Sigmoid colon (tissue), 6 donors: ENCODE measurements at regions not wholly inside any gene's neighbourhood (a gene's known extent, or its start where the extent isn't known, plus 50 kb on each side); places are given as distances from the start of the nearest gene placed in this dataset.

ENCODE experiments used
- DNase-seq: peaks from one replicate; pipeline ENCODE4 v3.0.0-alpha.2; 2019
- H3K27ac ChIP-seq, 4 donors: fragments of 200-600 bp; sonication (generic); one replicate each; pipeline ENCODE4 v1.5.1; 2016 to 2019; ENCODE audit warnings: mild to moderate bottlenecking in 1 of 4
- H3K27me3 ChIP-seq, 3 donors: fragments of 200-600 bp; sonication (generic); one replicate each; pipeline ENCODE4 v1.5.1; 2019; ENCODE audit warnings: mild to moderate bottlenecking in 1 of 3
- H3K36me3 ChIP-seq, 4 donors: fragments of 200-600 bp; sonication (generic); one replicate each; pipeline ENCODE4 v1.5.1; 2016 to 2019
- H3K4me1 ChIP-seq, 4 donors: fragments of 200-600 bp; sonication (generic); one replicate each; pipeline ENCODE4 v1.5.1; 2017 to 2019
- H3K4me3 ChIP-seq, 4 donors: fragments of 200-600 bp; sonication (generic); one replicate each; pipeline ENCODE4 v1.5.1; 2017 to 2019; ENCODE audit warnings: mild to moderate bottlenecking in 2 of 4, moderate library complexity in 1 of 4
- H3K9me3 ChIP-seq, 4 donors: fragments of 200-600 bp in 3 of 4; sonication (generic) in 3 of 4; one replicate each; pipeline versions ENCODE4 v1.5.1 to v1.6.1; 2013 to 2019
- EP300 ChIP-seq, 4 donors: sonication (generic); formaldehyde crosslinking; IDR thresholded peaks; one replicate each; pipeline ENCODE4 v1.6.1; 2017; ENCODE audit warnings: antibody characterized with exemption in 4 of 4
- POLR2A ChIP-seq, 2 donors: fragments of 450-650 bp; IDR thresholded peaks; one replicate each; pipeline ENCODE4 v1.6.1; 2016; ENCODE audit warnings: antibody characterized with exemption in 2 of 2, mild to moderate bottlenecking in 2 of 2, moderate library complexity in 2 of 2
- POLR2AphosphoS5 ChIP-seq, 4 donors: sonication (generic); formaldehyde crosslinking; IDR thresholded peaks; one replicate each; pipeline ENCODE4 v1.6.1; 2017; ENCODE audit warnings: antibody characterized with exemption in 4 of 4
- WGBS, 2 donors: extraction: QIAGEN DNeasy Blood & Tissue Kit; methylation state at CpG; one replicate each; pipeline ENCODE4 v1.1.7; 2013; 5-methylcytosine and 5-hydroxymethylcytosine counted together
- intact Hi-C: fragments of 100-400 bp; cut with DNase I; formaldehyde crosslinking; loops from one replicate; pipeline ENCODE4 v1.15.1; 2023
- TF ChIP-seq, protein P1 (sequence below), 4 experiments: fragments of 450-650 bp in 3 of 4; fragments of 200-600 bp in 1 of 4; IDR thresholded peaks; one replicate each; pipeline ENCODE4 v1.5.1; 2016 to 2019; ENCODE audit warnings: antibody characterized with exemption in 4 of 4, mild to moderate bottlenecking in 3 of 4, moderate library complexity in 2 of 4
- donor health status: healthy with polysubstance abuse.
- donor health status: healthy.

DNA sequence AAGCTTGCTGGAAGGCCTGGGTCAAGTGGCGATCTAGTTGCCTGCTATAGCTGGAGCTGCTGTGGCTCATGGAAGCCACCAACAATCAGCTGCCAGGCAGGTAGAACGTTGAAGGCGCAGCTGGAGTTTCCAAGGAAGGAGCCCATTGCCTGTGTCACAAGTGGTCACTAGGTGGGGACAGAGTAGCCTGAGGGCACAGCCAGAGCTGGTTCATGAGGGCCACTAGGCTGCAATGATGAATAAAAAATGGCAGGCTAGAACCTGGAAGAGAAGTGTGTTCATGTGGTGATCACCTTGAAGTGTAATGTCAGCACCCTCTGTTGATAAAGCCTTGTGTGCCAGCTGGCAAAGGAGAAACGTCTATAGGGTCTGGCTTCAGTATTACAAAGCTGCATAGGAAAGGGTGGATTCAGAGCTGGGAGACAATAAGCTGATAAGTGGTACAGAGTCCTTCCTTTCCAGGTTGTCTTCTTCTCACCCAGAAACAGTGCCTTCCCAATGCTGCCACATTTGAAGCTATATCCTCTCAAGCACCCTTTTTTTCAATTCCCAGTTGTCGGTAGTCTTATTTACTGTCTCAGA lies 165.8 kb downstream of the EMP1 start:
- H3K27ac ChIP-seq = no peak overlapping the region
- 41 to 58% methylated on average over 5 of the region's 5 CpGs for WGBS, 2 donors
- DNase-seq = peak; percentile 71
- no peaks in the 10 kb centered on the region for H3K36me3 ChIP-seq
- H3K4me1 ChIP-seq = no peaks in the 10 kb centered on the region
- no peak overlapping the region for H3K4me3 ChIP-seq
- TF ChIP-seq, protein P1, sequence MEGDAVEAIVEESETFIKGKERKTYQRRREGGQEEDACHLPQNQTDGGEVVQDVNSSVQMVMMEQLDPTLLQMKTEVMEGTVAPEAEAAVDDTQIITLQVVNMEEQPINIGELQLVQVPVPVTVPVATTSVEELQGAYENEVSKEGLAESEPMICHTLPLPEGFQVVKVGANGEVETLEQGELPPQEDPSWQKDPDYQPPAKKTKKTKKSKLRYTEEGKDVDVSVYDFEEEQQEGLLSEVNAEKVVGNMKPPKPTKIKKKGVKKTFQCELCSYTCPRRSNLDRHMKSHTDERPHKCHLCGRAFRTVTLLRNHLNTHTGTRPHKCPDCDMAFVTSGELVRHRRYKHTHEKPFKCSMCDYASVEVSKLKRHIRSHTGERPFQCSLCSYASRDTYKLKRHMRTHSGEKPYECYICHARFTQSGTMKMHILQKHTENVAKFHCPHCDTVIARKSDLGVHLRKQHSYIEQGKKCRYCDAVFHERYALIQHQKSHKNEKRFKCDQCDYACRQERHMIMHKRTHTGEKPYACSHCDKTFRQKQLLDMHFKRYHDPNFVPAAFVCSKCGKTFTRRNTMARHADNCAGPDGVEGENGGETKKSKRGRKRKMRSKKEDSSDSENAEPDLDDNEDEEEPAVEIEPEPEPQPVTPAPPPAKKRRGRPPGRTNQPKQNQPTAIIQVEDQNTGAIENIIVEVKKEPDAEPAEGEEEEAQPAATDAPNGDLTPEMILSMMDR (IDR thresholded peaks at IDR 0.05) = peak; percentile 58 to 77 (median 74)
- TF ChIP-seq POLR2AphosphoS5 (IDR thresholded peaks at IDR 0.05) = no peak
- intact Hi-C loops = loop anchor here (1.0 kb wide), 1 partner anchor 299 kb away; no protein-coding TSS in a partner anchor
- H3K9me3 ChIP-seq = no peaks in the 10 kb centered on the region
- no peaks in the 10 kb centered on the region for H3K27me3 ChIP-seq

DNA sequence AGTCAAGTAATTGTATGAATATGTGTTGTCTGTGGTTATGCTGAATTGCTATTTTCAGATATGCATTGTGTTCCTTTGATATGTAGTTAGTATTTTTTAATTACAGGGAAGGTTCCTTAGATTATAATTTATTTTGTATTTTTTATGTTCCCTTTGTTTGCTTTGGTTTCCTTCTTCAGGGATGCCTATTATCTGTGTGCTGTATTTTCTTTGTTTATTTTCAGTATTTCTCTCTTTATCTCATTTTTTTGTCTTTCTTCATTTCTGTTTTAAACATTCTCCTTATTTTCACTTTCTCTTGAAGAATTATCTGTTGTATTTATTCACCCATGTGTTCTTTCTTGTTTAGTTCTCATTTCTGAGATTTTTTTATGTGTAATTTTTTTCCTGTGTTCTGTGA lies 163.1 kb downstream of the EMP1 start:
- no peak for TF ChIP-seq EP300 (IDR thresholded peaks at IDR 0.05)
- TF ChIP-seq POLR2A (IDR thresholded peaks at IDR 0.05) = no peak
- TF ChIP-seq, protein P1 (IDR thresholded peaks at IDR 0.05) = no peak
- no peak for TF ChIP-seq POLR2AphosphoS5 (IDR thresholded peaks at IDR 0.05)
- intact Hi-C loops = no loop called here
- H3K4me1 ChIP-seq = no peaks in the 10 kb centered on the region

GRCh38 chr12:13358391-13358905 lies 161.9 kb downstream of the EMP1 start:
- 85 to 91% methylated on average over 4 of the region's 4 CpGs for WGBS, 2 donors
- H3K27ac ChIP-seq = no peak overlapping the region

More for the DNA sequence above, 163.1 kb downstream of the EMP1 start:
- Histone ChIP-seq H3K9me3 (no peaks in the 10 kb centered on the region), H3K27me3 (no peaks in the 10 kb centered on the region), H3K27ac (no peak overlapping the region), H3K36me3 (no peaks in the 10 kb centered on the region), H3K4me3 (no peak overlapping the region)
- no peak for DNase-seq

DNA sequence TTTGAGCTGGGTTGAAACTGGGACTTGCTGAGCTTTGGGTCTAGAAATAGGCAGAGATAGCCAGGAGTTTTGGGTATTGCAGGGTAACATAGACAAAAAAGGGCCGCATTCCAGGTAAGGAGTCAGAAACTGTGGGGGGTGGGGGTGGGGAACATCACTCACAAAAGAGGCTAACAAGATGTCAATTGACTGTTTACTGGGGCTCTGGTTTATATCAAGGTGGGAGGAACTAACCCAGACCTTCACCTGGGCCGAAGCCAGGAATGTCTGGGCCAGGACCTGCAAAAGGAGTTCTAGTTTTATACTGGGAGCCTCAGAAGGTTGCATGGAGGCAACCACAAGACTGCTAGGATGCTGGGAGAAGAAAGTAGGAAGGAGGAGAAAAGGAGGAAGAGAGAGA lies 154.4 kb downstream of the EMP1 start:
- no peak for DNase-seq
- TF ChIP-seq POLR2A (IDR thresholded peaks at IDR 0.05) = no peak
- no peak for TF ChIP-seq EP300 (IDR thresholded peaks at IDR 0.05)
- TF ChIP-seq POLR2AphosphoS5 (IDR thresholded peaks at IDR 0.05) = no peak
- TF ChIP-seq, protein P1 (IDR thresholded peaks at IDR 0.05) = no peak
- Histone ChIP-seq H3K27me3 (no peaks in the 10 kb centered on the region), H3K9me3 (no peaks in the 10 kb centered on the region), H3K27ac (no peak overlapping the region), H3K36me3 (no peaks in the 10 kb centered on the region), H3K4me3 (no peak overlapping the region), H3K4me1 (no peaks in the 10 kb centered on the region)
- WGBS, 2 donors = 82 to 92% methylated on average over 2 of the region's 2 CpGs
- intact Hi-C loops = no loop called here

More at GRCh38 chr12:13358391-13358905, 161.9 kb downstream of the EMP1 start:
- H3K4me1 ChIP-seq = no peaks in the 10 kb centered on the region
- H3K9me3 ChIP-seq = no peaks in the 10 kb centered on the region
- H3K4me3 ChIP-seq = no peak overlapping the region
- intact Hi-C loops = no loop called here
- TF ChIP-seq POLR2AphosphoS5 (IDR thresholded peaks at IDR 0.05) (no peak), POLR2A (IDR thresholded peaks at IDR 0.05) (no peak), EP300 (IDR thresholded peaks at IDR 0.05) (no peak)
- TF ChIP-seq, protein P1 (IDR thresholded peaks at IDR 0.05) = no peak
- DNase-seq = no peak
- no peaks in the 10 kb centered on the region for H3K27me3 ChIP-seq
- H3K36me3 ChIP-seq = no peaks in the 10 kb centered on the region

GRCh38 chr12:13350381-13350780 lies 153.9 kb downstream of the EMP1 start:
- Histone ChIP-seq H3K9me3 (no peaks in the 10 kb centered on the region), H3K36me3 (no peaks in the 10 kb centered on the region), H3K4me1 (no peaks in the 10 kb centered on the region), H3K4me3 (no peak overlapping the region), H3K27ac (no peak overlapping the region), H3K27me3 (no peaks in the 10 kb centered on the region)
- intact Hi-C loops = no loop called here
- no peak for DNase-seq
- TF ChIP-seq, protein P1 (IDR thresholded peaks at IDR 0.05) = no peak
- TF ChIP-seq EP300 (IDR thresholded peaks at IDR 0.05) = no peak
- no peak for TF ChIP-seq POLR2AphosphoS5 (IDR thresholded peaks at IDR 0.05)
- TF ChIP-seq POLR2A (IDR thresholded peaks at IDR 0.05) = no peak
- 71 to 72% methylated on average over 2 of the region's 2 CpGs for WGBS, 2 donors
